SK-N-SH (cell line): ENCODE measurements at regions not wholly inside any gene's neighbourhood (a gene's known extent, or its start where the extent isn't known, plus 50 kb on each side); places are given as distances from the start of the nearest gene placed in this dataset.

Source experiments
- CTCF ChIP-seq: fragments of 200-600 bp; sonication (generic); IDR thresholded peaks from 2 replicates; pipeline ENCODE4 v1.6.1; 2017; ENCODE audit warnings: antibody characterized with exemption, mild to moderate bottlenecking, moderate library complexity
- EP300 ChIP-seq, 2 experiments: IDR thresholded peaks; 2 replicates each; pipeline versions ENCODE4 v1.4.0 to v1.6.1; 2012; ENCODE audit warnings: borderline replicate concordance in 1 of 2, low read depth in 1 of 2, low read length in 1 of 2
- NRF1 ChIP-seq: IDR thresholded peaks from 2 replicates; pipeline ENCODE4 v1.6.1; 2012; ENCODE audit warnings: low read depth, mild to moderate bottlenecking, low read length
- POLR2AphosphoS5 ChIP-seq: IDR thresholded peaks from 2 replicates; pipeline ENCODE4 v1.6.1; 2012; ENCODE audit warnings: low read depth, low read length
- RAD21 ChIP-seq: IDR thresholded peaks from 2 replicates; pipeline ENCODE4 v1.6.1; 2012; ENCODE audit warnings: mild to moderate bottlenecking, low read length
- RCOR1 ChIP-seq: fragments of 150-350 bp; IDR thresholded peaks from 2 replicates; pipeline ENCODE4 v1.6.1; 2017; ENCODE audit warnings: antibody characterized with exemption, low read length
- REST ChIP-seq: IDR thresholded peaks from 2 replicates; pipeline ENCODE4 v1.6.1; 2012; ENCODE audit warnings: mild to moderate bottlenecking, low read depth, low read length, moderate library complexity
- TEAD4 ChIP-seq: IDR thresholded peaks from 2 replicates; pipeline ENCODE4 v1.4.0; 2012; ENCODE audit warnings: mild to moderate bottlenecking, borderline replicate concordance; ENCODE audit not compliant: insufficient read depth

GRCh38 chr3:103953796-103954195 lies 1412.9 kb upstream of the ALCAM start:
- TF ChIP-seq REST, result no peak
- TF ChIP-seq CTCF, result no peak
- TF ChIP-seq TEAD4, result no peak
- no peak for TF ChIP-seq EP300 (IDR thresholded peaks at IDR 0.05; ENCODE audit: borderline replicate concordance in 1 of 2, low read depth in 1 of 2, low read length in 1 of 2)
- TF ChIP-seq POLR2AphosphoS5, result no peak
- TF ChIP-seq NRF1, result no peak
- no peak for TF ChIP-seq RCOR1
- no peak for TF ChIP-seq RAD21
